SU-DHL-6 (cell line): ENCODE measurements at regions not wholly inside any gene's neighbourhood (a gene's known extent, or its start where the extent isn't known, plus 50 kb on each side); places are given as distances from the start of the nearest gene placed in this dataset.
A peak's percentile ranks its signal among the peaks of the same experiment; 100 is the strongest.

Experiments
- H2AFZ ChIP-seq: fragments of 200-600 bp; sonication (generic); 2 replicates; pipeline ENCODE4 v1.6.1; 2014; ENCODE audit warnings: low read depth, mild to moderate bottlenecking, moderate library complexity, mixed read lengths, antibody characterized with exemption, low read length; ENCODE audit not compliant: severe bottlenecking
- H3F3A ChIP-seq: fragments of 200-600 bp; shearing (Covaris generic); 2 replicates; pipeline ENCODE4 v1.6.0; 2016; ENCODE audit warnings: antibody characterized with exemption, mild to moderate bottlenecking; ENCODE audit not compliant: insufficient read depth
- H3K27ac ChIP-seq: fragments of 200-600 bp; sonication (generic); 2 replicates; pipeline ENCODE4 v1.5.1; 2016; ENCODE audit warnings: low read depth, mild to moderate bottlenecking, low read length, moderate library complexity, mixed read lengths
- H3K27me3 ChIP-seq: fragments of 200-600 bp; sonication (generic), shearing (Covaris generic); 2 replicates; pipeline ENCODE4 v1.6.0; 2014; ENCODE audit warnings: mild to moderate bottlenecking, low read length
- H3K36me3 ChIP-seq: fragments of 200-600 bp; sonication (generic); 2 replicates; pipeline ENCODE4 v1.6.1; 2014; ENCODE audit warnings: mild to moderate bottlenecking, low read length, mixed read lengths
- H3K4me2 ChIP-seq: fragments of 300-600, 200-600 bp; shearing (Covaris generic), sonication (generic); 2 replicates; pipeline ENCODE4 v1.6.0; 2014; ENCODE audit warnings: low read length, low read depth, mild to moderate bottlenecking; ENCODE audit not compliant: poor library complexity, severe bottlenecking
- H3K4me3 ChIP-seq: fragments of 200-600 bp; sonication (generic); 2 replicates; pipeline ENCODE4 v1.5.1; 2014; ENCODE audit warnings: antibody characterized with exemption, low read length, mild to moderate bottlenecking, mixed read lengths; ENCODE audit not compliant: insufficient read depth, poor library complexity, severe bottlenecking
- H3K79me2 ChIP-seq: fragments of 200-600 bp; sonication (generic); 2 replicates; pipeline ENCODE4 v1.6.1; 2014; ENCODE audit warnings: mild to moderate bottlenecking, low read length, moderate library complexity; ENCODE audit not compliant: insufficient read depth
- H3K9ac ChIP-seq: fragments of 200-600 bp; sonication (generic); 2 replicates; pipeline ENCODE4 v1.7.0; 2014; ENCODE audit warnings: mild to moderate bottlenecking, low read length
- H3K9me2 ChIP-seq: fragments of 200-600 bp; sonication (generic); replicated peaks from 2 replicates; pipeline ENCODE4 v1.6.1; 2014; ENCODE audit warnings: low read length; ENCODE audit not compliant: insufficient read depth
- H3K9me3 ChIP-seq: fragments of 200-600 bp; sonication (generic); 2 replicates; pipeline ENCODE4 v1.6.1; 2014; ENCODE audit warnings: low read length, mixed read lengths; ENCODE audit not compliant: insufficient read depth
- H4K20me1 ChIP-seq: fragments of 200-600 bp; sonication (generic); 2 replicates; pipeline ENCODE4 v1.6.1; 2014; ENCODE audit warnings: low read depth, mild to moderate bottlenecking, antibody characterized with exemption, low read length, moderate library complexity, mixed read lengths
- CTCF ChIP-seq: fragments of 200-600 bp; sonication (generic); IDR thresholded peaks from one replicate; pipeline ENCODE4 v1.5.1; 2017; ENCODE audit warnings: antibody characterized with exemption, mild to moderate bottlenecking, low read length, moderate library complexity; ENCODE audit not compliant: insufficient read depth, poor library complexity, severe bottlenecking
- EZH2phosphoT487 ChIP-seq: fragments of 200-600 bp; sonication (generic), shearing (Covaris generic); conservative IDR thresholded peaks from 2 replicates; pipeline ENCODE4 v1.6.1; 2018; ENCODE audit warnings: mild to moderate bottlenecking, antibody characterized with exemption, low read length, moderate library complexity, mixed read lengths

- TF ChIP-seq CTCF (no peak), EZH2phosphoT487 (no peak)
- peaks cover 6% of the 10 kb centered on the region; the same call in 1 of the 2 replicates for H3K36me3 ChIP-seq
- no peaks in the 10 kb centered on the region for H3K79me2 ChIP-seq
- no peaks in the 10 kb centered on the region for H4K20me1 ChIP-seq
- H3K9me2 ChIP-seq, result no peaks in the 10 kb centered on the region
- H2AFZ ChIP-seq, result peak overlapping the region; percentile 52
- H3K4me3 ChIP-seq, result peak overlapping the region; percentile 14
- peak overlapping the region; percentile 57 for H3K4me2 ChIP-seq
- peak overlapping the region; percentile 89 for H3K27ac ChIP-seq
- H3K9me3 ChIP-seq, result peaks cover 13% of the 10 kb centered on the region
- peaks cover 37% of the 10 kb centered on the region for H3F3A ChIP-seq
- no peaks in the 10 kb centered on the region for H3K27me3 ChIP-seq
- H3K9ac ChIP-seq, result peak overlapping the region; percentile 37
These were observed 103.4 kb downstream of the IRF8 start for GRCh38 chr16:86002178-86002900.

GRCh38 chr16:86007524-86007923, 108.6 kb downstream of the IRF8 start:
- Histone ChIP-seq H2AFZ (no peak overlapping the region), H3K27ac (no peak overlapping the region), H4K20me1 (no peaks in the 10 kb centered on the region), H3K9me2 (no peaks in the 10 kb centered on the region), H3K36me3 (peaks cover 6% of the 10 kb centered on the region; the same call in 1 of the 2 replicates), H3F3A (peaks cover 27% of the 10 kb centered on the region), H3K9ac (0 out of 2 replicates have a peak overlapping the region, but pooled peaks have one; percentile 3), H3K4me3 (no peak overlapping the region), H3K4me2 (peak overlapping the region; percentile 46), H3K27me3 (no peaks in the 10 kb centered on the region), H3K79me2 (no peaks in the 10 kb centered on the region), H3K9me3 (peaks cover 11% of the 10 kb centered on the region)
- TF ChIP-seq EZH2phosphoT487 (no peak), CTCF (no peak)

GRCh38 chr16:86010680-86011141, 111.7 kb downstream of the IRF8 start:
- Histone ChIP-seq H3K27ac (peak overlapping the region; percentile 57), H3K9me2 (no peaks in the 10 kb centered on the region), H3K4me2 (peak overlapping the region; percentile 36), H3F3A (peaks cover 19% of the 10 kb centered on the region), H3K79me2 (no peaks in the 10 kb centered on the region), H2AFZ (no peak overlapping the region), H4K20me1 (no peaks in the 10 kb centered on the region), H3K4me3 (no peak overlapping the region), H3K9ac (peak overlapping the region; percentile 27; the same call in 1 of the 2 replicates), H3K27me3 (no peaks in the 10 kb centered on the region), H3K36me3 (no peaks in the 10 kb centered on the region), H3K9me3 (no peaks in the 10 kb centered on the region)
- TF ChIP-seq CTCF (no peak), EZH2phosphoT487 (no peak)
